Neural progenitor cell (in vitro differentiated cells): ENCODE measurements at regions not wholly inside any gene's neighbourhood (a gene's known extent, or its start where the extent isn't known, plus 50 kb on each side); places are given as distances from the start of the nearest gene placed in this dataset.
"Not testable (repeated sequence)": the region's sequence is repeated elsewhere in the genome, so short reads cannot be mapped to it uniquely, and the experiment has no call there.

Experiments used
- DNase-seq: peaks from one replicate; pipeline ENCODE4 v3.0.0-alpha.2; 2016; ENCODE audit warnings: low spot score
- H2AFZ ChIP-seq: fragments of 200-600 bp; sonication (generic); replicated peaks from 2 replicates; pipeline ENCODE4 v1.6.1; 2016; ENCODE audit warnings: antibody characterized with exemption
- H3F3A ChIP-seq: fragments of 200-600 bp; sonication (generic); 2 replicates; pipeline ENCODE4 v1.6.1; 2016; ENCODE audit warnings: antibody characterized with exemption, low read depth
- H3K27ac ChIP-seq: fragments of 200-600 bp; sonication (generic); 2 replicates; pipeline ENCODE4 v1.5.1; 2016; ENCODE audit warnings: mild to moderate bottlenecking
- H3K27me3 ChIP-seq: fragments of 200-600 bp; sonication (generic); 2 replicates; pipeline ENCODE4 v1.6.1; 2016; ENCODE audit warnings: mild to moderate bottlenecking, moderate library complexity
- H3K36me3 ChIP-seq: fragments of 200-600 bp; sonication (generic); 2 replicates; pipeline ENCODE4 v1.5.1; 2016
- H3K4me1 ChIP-seq: fragments of 200-600 bp; sonication (generic); 2 replicates; pipeline ENCODE4 v1.6.1; 2016; ENCODE audit warnings: mixed run types
- H3K4me2 ChIP-seq: fragments of 200-600 bp; sonication (generic); 2 replicates; pipeline ENCODE4 v1.6.1; 2016
- H3K4me3 ChIP-seq: fragments of 200-600 bp; sonication (generic); 2 replicates; pipeline ENCODE4 v1.5.1; 2016
- H3K79me2 ChIP-seq: fragments of 200-600 bp; sonication (generic); 2 replicates; pipeline ENCODE4 v1.6.1; 2016; ENCODE audit warnings: low read depth
- H3K9ac ChIP-seq: fragments of 200-600 bp; sonication (generic); 2 replicates; pipeline ENCODE4 v1.6.1; 2016
- H3K9me3 ChIP-seq: fragments of 200-600 bp; sonication (generic); 2 replicates; pipeline ENCODE4 v1.5.1; 2016; ENCODE audit warnings: low read depth
- H4K20me1 ChIP-seq: fragments of 200-600 bp; sonication (generic); 2 replicates; pipeline ENCODE4 v1.6.1; 2016; ENCODE audit warnings: low read depth
- H3K27ac Mint-ChIP-seq: 3 replicates; pipeline ENCODE4 v1.8.0; 2021; ENCODE audit warnings: mixed read lengths
- H3K27me3 Mint-ChIP-seq: 2 replicates; pipeline ENCODE4 v1.8.0; 2022; ENCODE audit warnings: low read depth, mild to moderate bottlenecking, inconsistent platforms, moderate library complexity, mixed read lengths; ENCODE audit not compliant: insufficient read depth
- H3K36me3 Mint-ChIP-seq: 3 replicates; pipeline ENCODE4 v1.8.0; 2021; ENCODE audit warnings: mixed read lengths
- H3K4me1 Mint-ChIP-seq: 3 replicates; pipeline ENCODE4 v1.8.0; 2021; ENCODE audit warnings: mixed read lengths
- H3K4me3 Mint-ChIP-seq: 3 replicates; pipeline ENCODE4 v1.8.0; 2021; ENCODE audit warnings: mild to moderate bottlenecking, moderate library complexity, mixed read lengths
- H3K9me3 Mint-ChIP-seq: 3 replicates; pipeline ENCODE4 v1.8.0; 2020; ENCODE audit warnings: mixed read lengths
- CTCF ChIP-seq: fragments of 200-600 bp; sonication (generic); IDR thresholded peaks from 2 replicates; pipeline ENCODE4 v1.5.1; 2017; ENCODE audit warnings: antibody characterized with exemption, mild to moderate bottlenecking
- EZH2 ChIP-seq: fragments of 200-600 bp; sonication (generic); IDR thresholded peaks from 2 replicates; pipeline ENCODE4 v1.6.1; 2017; ENCODE audit warnings: antibody characterized with exemption, mild to moderate bottlenecking, moderate library complexity
- EZH2phosphoT487 ChIP-seq: fragments of 200-600 bp; sonication (generic); IDR thresholded peaks from 2 replicates; pipeline ENCODE4 v1.6.1; 2017; ENCODE audit warnings: antibody characterized with exemption

GRCh38 chr9:38172586-38172985 lies 103.6 kb upstream of the SHB start:
- no peak overlapping the region for H3K27ac Mint-ChIP-seq
- no peaks in the 10 kb centered on the region for H4K20me1 ChIP-seq
- no peak overlapping the region for H3K4me3 ChIP-seq
- TF ChIP-seq CTCF = no peak
- TF ChIP-seq EZH2 = no peak
- TF ChIP-seq EZH2phosphoT487 = no peak
- peaks cover 11% of the 10 kb centered on the region for H3F3A ChIP-seq
- H3K27ac ChIP-seq = peak overlapping the region; percentile 69
- peaks cover 25% of the 10 kb centered on the region for H3K9me3 Mint-ChIP-seq
- no peak overlapping the region for H3K9ac ChIP-seq
- H3K4me1 ChIP-seq = peaks cover 13% of the 10 kb centered on the region
- H3K36me3 Mint-ChIP-seq = peaks cover 2% of the 10 kb centered on the region
- no peaks in the 10 kb centered on the region for H3K36me3 ChIP-seq
- no peaks in the 10 kb centered on the region for H3K27me3 ChIP-seq
- no peaks in the 10 kb centered on the region for H3K9me3 ChIP-seq
- H3K4me3 Mint-ChIP-seq = no peak overlapping the region
- peaks cover 2% of the 10 kb centered on the region for H3K27me3 Mint-ChIP-seq
- DNase-seq = peak; percentile 38
- H3K4me1 Mint-ChIP-seq = peaks cover 5% of the 10 kb centered on the region
- peak overlapping the region; percentile 92 for H2AFZ ChIP-seq
- H3K4me2 ChIP-seq = peak overlapping the region; percentile 38
- no peaks in the 10 kb centered on the region for H3K79me2 ChIP-seq

- peaks cover 5% of the 10 kb centered on the region for H3K4me1 Mint-ChIP-seq
- no peak overlapping the region for H3K4me3 Mint-ChIP-seq
- Histone ChIP-seq H3F3A (peaks cover 11% of the 10 kb centered on the region), H3K9ac (no peak overlapping the region), H3K27ac (no peak overlapping the region), H3K79me2 (no peaks in the 10 kb centered on the region), H3K27me3 (no peaks in the 10 kb centered on the region), H3K4me2 (no peak overlapping the region), H2AFZ (peak overlapping the region; percentile 36), H4K20me1 (no peaks in the 10 kb centered on the region), H3K9me3 (no peaks in the 10 kb centered on the region), H3K4me3 (no peak overlapping the region), H3K36me3 (no peaks in the 10 kb centered on the region), H3K4me1 (peaks cover 13% of the 10 kb centered on the region)
- TF ChIP-seq EZH2 (no peak), EZH2phosphoT487 (no peak), CTCF (no peak)
- peaks cover 2% of the 10 kb centered on the region for H3K27me3 Mint-ChIP-seq
- H3K27ac Mint-ChIP-seq = no peak overlapping the region
- H3K36me3 Mint-ChIP-seq = peaks cover 2% of the 10 kb centered on the region
- H3K9me3 Mint-ChIP-seq = peaks cover 25% of the 10 kb centered on the region
- DNase-seq = no peak
Observed at GRCh38 chr9:38171926-38172325, 102.9 kb upstream of the SHB start.

- peaks cover 5% of the 10 kb centered on the region for H3K4me1 Mint-ChIP-seq
- Histone ChIP-seq H3K4me1 (peaks cover 13% of the 10 kb centered on the region), H3K27ac (no peak overlapping the region), H3K4me3 (no peak overlapping the region), H2AFZ (no peak overlapping the region), H3K36me3 (no peaks in the 10 kb centered on the region), H3K9ac (no peak overlapping the region), H3F3A (peaks cover 11% of the 10 kb centered on the region), H3K79me2 (no peaks in the 10 kb centered on the region), H3K27me3 (no peaks in the 10 kb centered on the region), H4K20me1 (no peaks in the 10 kb centered on the region), H3K9me3 (no peaks in the 10 kb centered on the region), H3K4me2 (no peak overlapping the region)
- H3K27me3 Mint-ChIP-seq = peaks cover 2% of the 10 kb centered on the region
- DNase-seq = no peak
- no peak overlapping the region for H3K4me3 Mint-ChIP-seq
- H3K9me3 Mint-ChIP-seq = peaks cover 25% of the 10 kb centered on the region
- TF ChIP-seq EZH2 (no peak), CTCF (no peak), EZH2phosphoT487 (no peak)
- peaks cover 2% of the 10 kb centered on the region for H3K36me3 Mint-ChIP-seq
- no peak overlapping the region for H3K27ac Mint-ChIP-seq
Observed at GRCh38 chr9:38171538-38171884, 102.5 kb upstream of the SHB start.

GRCh38 chr9:38170763-38171537 lies 101.9 kb upstream of the SHB start:
- H3K9me3 ChIP-seq, H3K4me3 Mint-ChIP-seq, H3K4me3 ChIP-seq, H2AFZ ChIP-seq, H3K9ac ChIP-seq, H4K20me1 ChIP-seq, H3K27me3 Mint-ChIP-seq, H3K4me1 Mint-ChIP-seq, H3K27me3 ChIP-seq, DNase-seq, H3K27ac ChIP-seq, H3K79me2 ChIP-seq, H3K36me3 Mint-ChIP-seq, H3K27ac Mint-ChIP-seq, H3K36me3 ChIP-seq, H3K4me2 ChIP-seq: not testable (repeated sequence)
- Histone ChIP-seq H3K4me1 (peaks cover 13% of the 10 kb centered on the region), H3F3A (peaks cover 11% of the 10 kb centered on the region)
- H3K9me3 Mint-ChIP-seq = peaks cover 25% of the 10 kb centered on the region

- peaks cover 11% of the 10 kb centered on the region for H3F3A ChIP-seq
- not testable (repeated sequence) for H3K4me2 ChIP-seq, H3K36me3 Mint-ChIP-seq
Observed at GRCh38 chr9:38170155-38170554, 101.1 kb upstream of the SHB start.

More at GRCh38 chr9:38170155-38170554, 101.1 kb upstream of the SHB start:
- H3K4me1 Mint-ChIP-seq, H3K27ac ChIP-seq, H3K4me3 ChIP-seq, H3K9me3 ChIP-seq, H4K20me1 ChIP-seq, H3K79me2 ChIP-seq, H3K27me3 ChIP-seq, H3K27me3 Mint-ChIP-seq, H3K9ac ChIP-seq, H3K27ac Mint-ChIP-seq, H3K4me3 Mint-ChIP-seq, DNase-seq, H2AFZ ChIP-seq, H3K36me3 ChIP-seq: not testable (repeated sequence)
- peaks cover 13% of the 10 kb centered on the region for H3K4me1 ChIP-seq
- peaks cover 25% of the 10 kb centered on the region for H3K9me3 Mint-ChIP-seq
